PC-3 (cell line): ENCODE measurements at regions not wholly inside any gene's neighbourhood (a gene's known extent, or its start where the extent isn't known, plus 50 kb on each side); places are given as distances from the start of the nearest gene placed in this dataset.

Experiments
- ATAC-seq: fragments of 200-7000 bp; cut with Tn5 transposase; 2 replicates; pipeline ENCODE4 v1.9.1; 2020; ENCODE audit warnings: mild to moderate bottlenecking, moderate library complexity
- BruUV-seq: library from RNA; stranded (reverse); fragments of 400-500 nt; replicated peaks from 2 replicates; lab custom pipeline; 2021; lab: Mats Ljungman, UMichigan
- CTCF ChIA-PET: fragments of 300-600 bp; sonication (Branson Sonifier 250); formaldehyde crosslinking; loops from one replicate; lab custom pipeline; 2022; ENCODE audit warnings: antibody characterized with exemption; lab: Charles Lee
- POLR2A ChIA-PET: fragments of 300-600 bp; sonication (Branson Sonifier 250); formaldehyde crosslinking; loops from one replicate; lab custom pipeline; 2022; ENCODE audit warnings: antibody characterized with exemption; ENCODE audit not compliant: unreplicated experiment; lab: Charles Lee
- DNase-seq: peaks from one replicate; pipeline ENCODE4 v3.0.0-alpha.2; 2015
- H2AFZ ChIP-seq: fragments of 300-600 bp; sonication (generic); 2 replicates; pipeline ENCODE4 v1.6.0; 2016; ENCODE audit warnings: antibody characterized with exemption, low read length
- H3F3A ChIP-seq: fragments of 300-600 bp; sonication (generic); one replicate; pipeline ENCODE4 v1.6.0; 2017; ENCODE audit warnings: antibody characterized with exemption, low read length, control low read depth, mild to moderate bottlenecking; ENCODE audit not compliant: unreplicated experiment
- H3K27ac ChIP-seq: fragments of 300-600 bp; sonication (generic); 2 replicates; pipeline ENCODE4 v1.5.1; 2016; ENCODE audit warnings: mild to moderate bottlenecking, low read length
- H3K27me3 ChIP-seq: fragments of 300-600 bp; sonication (generic); 2 replicates; pipeline ENCODE4 v1.6.1; 2016; ENCODE audit warnings: low read length, mixed read lengths
- H3K36me3 ChIP-seq: fragments of 300-600 bp; sonication (generic); 2 replicates; pipeline ENCODE4 v1.6.1; 2016; ENCODE audit warnings: low read depth, mixed run types, low read length, mixed read lengths
- H3K4me1 ChIP-seq: fragments of 300-600 bp; sonication (generic); 2 replicates; pipeline ENCODE4 v1.5.1; 2016; ENCODE audit warnings: low read length; ENCODE audit not compliant: insufficient read depth
- H3K4me2 ChIP-seq: fragments of 300-600 bp; sonication (generic); 2 replicates; pipeline ENCODE4 v1.6.0; 2016; ENCODE audit warnings: low read length
- H3K4me3 ChIP-seq: fragments of 300-600 bp; sonication (generic); 2 replicates; pipeline ENCODE4 v1.5.1; 2016; ENCODE audit warnings: mild to moderate bottlenecking, low read length, mixed read lengths
- H3K79me2 ChIP-seq: fragments of 300-600 bp; sonication (generic); 2 replicates; pipeline ENCODE4 v1.6.1; 2017; ENCODE audit warnings: low read length, mixed read lengths
- H3K9ac ChIP-seq: fragments of 300-600 bp; sonication (generic); 2 replicates; pipeline ENCODE4 v1.6.0; 2016; ENCODE audit warnings: mild to moderate bottlenecking, low read length
- H3K9me2 ChIP-seq: fragments of 300-600 bp; sonication (generic); replicated peaks from 2 replicates; pipeline ENCODE4 v1.6.1; 2016; ENCODE audit warnings: mixed run types, low read length, mixed read lengths
- H3K9me3 ChIP-seq: fragments of 300-600 bp; sonication (generic); 2 replicates; pipeline ENCODE4 v1.6.1; 2016; ENCODE audit warnings: low read length, mixed read lengths
- H4K20me1 ChIP-seq: fragments of 300-600 bp; sonication (generic); 2 replicates; pipeline ENCODE4 v1.6.1; 2016; ENCODE audit warnings: low read length, mixed read lengths
- CTCF ChIP-seq: fragments of 300-600 bp; sonication (generic); conservative IDR thresholded peaks from 2 replicates; pipeline ENCODE4 v1.5.1; 2017; ENCODE audit warnings: antibody characterized with exemption, low read depth, mild to moderate bottlenecking, low read length
- EZH2 ChIP-seq: fragments of 300-600 bp; sonication (generic); IDR thresholded peaks from one replicate; pipeline ENCODE4 v1.6.1; 2017; ENCODE audit warnings: antibody characterized with exemption, mild to moderate bottlenecking, low read length; ENCODE audit not compliant: unreplicated experiment
- EZH2phosphoT487 ChIP-seq: fragments of 300-600 bp; sonication (generic); IDR thresholded peaks from 2 replicates; pipeline ENCODE4 v1.6.1; 2018; ENCODE audit warnings: mild to moderate bottlenecking, antibody characterized with exemption, low read length, borderline replicate concordance
- intact Hi-C: fragments of 100-400 bp; cut with micrococcal nuclease; formaldehyde crosslinking; loops from 2 replicates; pipeline ENCODE4 v1.9.0; 2023

GRCh38 chr6:40293460-40294185, 293.5 kb downstream of the LRFN2 start:
- no peak for ATAC-seq
- ChIA-PET POLR2A (no interaction called here), CTCF (no interaction called here)
- no peak overlapping the region for H3K27ac ChIP-seq
- intact Hi-C loops = no loop called here
- H2AFZ ChIP-seq = no peak overlapping the region
- no peaks in the 10 kb centered on the region for H4K20me1 ChIP-seq
- no peak overlapping the region for H3K4me2 ChIP-seq
- H3K4me1 ChIP-seq = no peaks in the 10 kb centered on the region
- H3K9me2 ChIP-seq = no peaks in the 10 kb centered on the region
- no peaks in the 10 kb centered on the region for H3K9me3 ChIP-seq
- BruUV-seq = no TSS peak
- no peaks in the 10 kb centered on the region for H3K36me3 ChIP-seq
- no peaks in the 10 kb centered on the region for H3K27me3 ChIP-seq
- no peak for DNase-seq
- no peak overlapping the region for H3K4me3 ChIP-seq
- no peaks in the 10 kb centered on the region for H3K79me2 ChIP-seq
- no peak overlapping the region for H3K9ac ChIP-seq
- H3F3A ChIP-seq = no peaks in the 10 kb centered on the region
- TF ChIP-seq EZH2phosphoT487 (no peak), EZH2 (no peak), CTCF (no peak)

GRCh38 chr6:40293060-40293459, 294.1 kb downstream of the LRFN2 start:
- Histone ChIP-seq H3K79me2 (no peaks in the 10 kb centered on the region), H3K4me3 (no peak overlapping the region), H3K9me3 (no peaks in the 10 kb centered on the region), H3K27ac (no peak overlapping the region), H3K36me3 (no peaks in the 10 kb centered on the region), H3F3A (no peaks in the 10 kb centered on the region), H4K20me1 (no peaks in the 10 kb centered on the region), H3K27me3 (no peaks in the 10 kb centered on the region), H3K4me2 (no peak overlapping the region), H3K4me1 (no peaks in the 10 kb centered on the region), H3K9me2 (no peaks in the 10 kb centered on the region), H3K9ac (no peak overlapping the region), H2AFZ (no peak overlapping the region)
- CTCF ChIA-PET = no interaction called here
- no TSS peak for BruUV-seq
- no peak for ATAC-seq
- intact Hi-C loops = no loop called here
- no peak for DNase-seq
- POLR2A ChIA-PET = no interaction called here
- TF ChIP-seq CTCF = no peak
- TF ChIP-seq EZH2 = no peak
- no peak for TF ChIP-seq EZH2phosphoT487

- Histone ChIP-seq H4K20me1 (no peaks in the 10 kb centered on the region), H3F3A (no peaks in the 10 kb centered on the region), H3K27me3 (no peaks in the 10 kb centered on the region), H3K36me3 (no peaks in the 10 kb centered on the region), H3K27ac (no peak overlapping the region), H3K4me3 (no peak overlapping the region), H3K79me2 (no peaks in the 10 kb centered on the region), H3K4me1 (no peaks in the 10 kb centered on the region), H3K9me3 (no peaks in the 10 kb centered on the region), H3K9me2 (no peaks in the 10 kb centered on the region), H2AFZ (no peak overlapping the region), H3K4me2 (no peak overlapping the region), H3K9ac (no peak overlapping the region)
- no peak for ATAC-seq
- intact Hi-C loops = no loop called here
- TF ChIP-seq EZH2 = no peak
- TF ChIP-seq CTCF = no peak
- TF ChIP-seq EZH2phosphoT487 = no peak
- CTCF ChIA-PET = no interaction called here
- no TSS peak for BruUV-seq
- no peak for DNase-seq
- POLR2A ChIA-PET = no interaction called here
Measured at GRCh38 chr6:40290816-40291215, 296.3 kb downstream of the LRFN2 start.
